Neural progenitor cell (in vitro differentiated cells): ENCODE measurements at regions not wholly inside any gene's neighbourhood (a gene's known extent, or its start where the extent isn't known, plus 50 kb on each side); places are given as distances from the start of the nearest gene placed in this dataset.
A peak's percentile ranks its signal among the peaks of the same experiment; 100 is the strongest.

Experiments used
- DNase-seq: peaks from one replicate; pipeline ENCODE4 v3.0.0-alpha.2; 2016; ENCODE audit warnings: low spot score
- H2AFZ ChIP-seq: fragments of 200-600 bp; sonication (generic); replicated peaks from 2 replicates; pipeline ENCODE4 v1.6.1; 2016; ENCODE audit warnings: antibody characterized with exemption
- H3F3A ChIP-seq: fragments of 200-600 bp; sonication (generic); 2 replicates; pipeline ENCODE4 v1.6.1; 2016; ENCODE audit warnings: antibody characterized with exemption, low read depth
- H3K27ac ChIP-seq: fragments of 200-600 bp; sonication (generic); 2 replicates; pipeline ENCODE4 v1.5.1; 2016; ENCODE audit warnings: mild to moderate bottlenecking
- H3K27me3 ChIP-seq: fragments of 200-600 bp; sonication (generic); 2 replicates; pipeline ENCODE4 v1.6.1; 2016; ENCODE audit warnings: mild to moderate bottlenecking, moderate library complexity
- H3K36me3 ChIP-seq: fragments of 200-600 bp; sonication (generic); 2 replicates; pipeline ENCODE4 v1.5.1; 2016
- H3K4me1 ChIP-seq: fragments of 200-600 bp; sonication (generic); 2 replicates; pipeline ENCODE4 v1.6.1; 2016; ENCODE audit warnings: mixed run types
- H3K4me2 ChIP-seq: fragments of 200-600 bp; sonication (generic); 2 replicates; pipeline ENCODE4 v1.6.1; 2016
- H3K4me3 ChIP-seq: fragments of 200-600 bp; sonication (generic); 2 replicates; pipeline ENCODE4 v1.5.1; 2016
- H3K79me2 ChIP-seq: fragments of 200-600 bp; sonication (generic); 2 replicates; pipeline ENCODE4 v1.6.1; 2016; ENCODE audit warnings: low read depth
- H3K9ac ChIP-seq: fragments of 200-600 bp; sonication (generic); 2 replicates; pipeline ENCODE4 v1.6.1; 2016
- H3K9me3 ChIP-seq: fragments of 200-600 bp; sonication (generic); 2 replicates; pipeline ENCODE4 v1.5.1; 2016; ENCODE audit warnings: low read depth
- H4K20me1 ChIP-seq: fragments of 200-600 bp; sonication (generic); 2 replicates; pipeline ENCODE4 v1.6.1; 2016; ENCODE audit warnings: low read depth
- H3K27ac Mint-ChIP-seq: 3 replicates; pipeline ENCODE4 v1.8.0; 2021; ENCODE audit warnings: mixed read lengths
- H3K27me3 Mint-ChIP-seq: 2 replicates; pipeline ENCODE4 v1.8.0; 2022; ENCODE audit warnings: low read depth, mild to moderate bottlenecking, inconsistent platforms, moderate library complexity, mixed read lengths; ENCODE audit not compliant: insufficient read depth
- H3K36me3 Mint-ChIP-seq: 3 replicates; pipeline ENCODE4 v1.8.0; 2021; ENCODE audit warnings: mixed read lengths
- H3K4me1 Mint-ChIP-seq: 3 replicates; pipeline ENCODE4 v1.8.0; 2021; ENCODE audit warnings: mixed read lengths
- H3K4me3 Mint-ChIP-seq: 3 replicates; pipeline ENCODE4 v1.8.0; 2021; ENCODE audit warnings: mild to moderate bottlenecking, moderate library complexity, mixed read lengths
- H3K9me3 Mint-ChIP-seq: 3 replicates; pipeline ENCODE4 v1.8.0; 2020; ENCODE audit warnings: mixed read lengths
- EZH2 ChIP-seq: fragments of 200-600 bp; sonication (generic); IDR thresholded peaks from 2 replicates; pipeline ENCODE4 v1.6.1; 2017; ENCODE audit warnings: antibody characterized with exemption, mild to moderate bottlenecking, moderate library complexity
- EZH2phosphoT487 ChIP-seq: fragments of 200-600 bp; sonication (generic); IDR thresholded peaks from 2 replicates; pipeline ENCODE4 v1.6.1; 2017; ENCODE audit warnings: antibody characterized with exemption
- TF ChIP-seq, protein P1 (sequence below): fragments of 200-600 bp; sonication (generic); IDR thresholded peaks from 2 replicates; pipeline ENCODE4 v1.5.1; 2017; ENCODE audit warnings: antibody characterized with exemption, mild to moderate bottlenecking

- Histone ChIP-seq H3K27me3 (no peaks in the 10 kb centered on the region), H3K36me3 (no peaks in the 10 kb centered on the region), H3K4me2 (no peak overlapping the region), H3K79me2 (no peaks in the 10 kb centered on the region), H3K27ac (no peak overlapping the region), H3K9ac (no peak overlapping the region), H3K9me3 (no peaks in the 10 kb centered on the region), H3K4me3 (no peak overlapping the region), H2AFZ (no peak overlapping the region), H4K20me1 (no peaks in the 10 kb centered on the region), H3K4me1 (no peaks in the 10 kb centered on the region), H3F3A (no peaks in the 10 kb centered on the region)
- no peak for DNase-seq
- Mint-ChIP-seq H3K9me3 (no peaks in the 10 kb centered on the region), H3K27me3 (peaks cover 3% of the 10 kb centered on the region), H3K4me3 (no peak overlapping the region), H3K4me1 (peaks cover 1% of the 10 kb centered on the region), H3K27ac (no peak overlapping the region), H3K36me3 (no peaks in the 10 kb centered on the region)
- TF ChIP-seq EZH2phosphoT487 = no peak
- TF ChIP-seq, protein P1, sequence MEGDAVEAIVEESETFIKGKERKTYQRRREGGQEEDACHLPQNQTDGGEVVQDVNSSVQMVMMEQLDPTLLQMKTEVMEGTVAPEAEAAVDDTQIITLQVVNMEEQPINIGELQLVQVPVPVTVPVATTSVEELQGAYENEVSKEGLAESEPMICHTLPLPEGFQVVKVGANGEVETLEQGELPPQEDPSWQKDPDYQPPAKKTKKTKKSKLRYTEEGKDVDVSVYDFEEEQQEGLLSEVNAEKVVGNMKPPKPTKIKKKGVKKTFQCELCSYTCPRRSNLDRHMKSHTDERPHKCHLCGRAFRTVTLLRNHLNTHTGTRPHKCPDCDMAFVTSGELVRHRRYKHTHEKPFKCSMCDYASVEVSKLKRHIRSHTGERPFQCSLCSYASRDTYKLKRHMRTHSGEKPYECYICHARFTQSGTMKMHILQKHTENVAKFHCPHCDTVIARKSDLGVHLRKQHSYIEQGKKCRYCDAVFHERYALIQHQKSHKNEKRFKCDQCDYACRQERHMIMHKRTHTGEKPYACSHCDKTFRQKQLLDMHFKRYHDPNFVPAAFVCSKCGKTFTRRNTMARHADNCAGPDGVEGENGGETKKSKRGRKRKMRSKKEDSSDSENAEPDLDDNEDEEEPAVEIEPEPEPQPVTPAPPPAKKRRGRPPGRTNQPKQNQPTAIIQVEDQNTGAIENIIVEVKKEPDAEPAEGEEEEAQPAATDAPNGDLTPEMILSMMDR = no peak
- no peak for TF ChIP-seq EZH2
Measured at GRCh38 chr13:65603160-65603559, 1627.0 kb downstream of the PCDH9 start.

DNA sequence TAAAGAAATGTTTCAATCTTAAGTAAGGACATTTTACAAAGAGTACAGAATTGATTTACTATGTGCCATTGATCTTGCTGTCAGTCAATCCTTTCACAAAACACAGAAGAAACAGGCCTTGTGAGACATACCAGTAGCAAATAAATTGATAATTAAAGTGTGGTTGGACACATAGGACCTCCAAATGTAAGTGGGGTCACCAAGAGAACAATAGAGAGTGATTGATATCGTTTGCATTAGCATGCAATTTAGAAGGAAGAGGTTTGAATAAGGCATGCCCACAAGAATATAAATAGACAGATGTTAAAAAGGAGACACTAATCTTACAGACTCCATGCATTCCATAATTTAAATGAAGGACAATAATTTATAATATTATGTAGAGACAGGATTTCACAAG, 1628.3 kb downstream of the PCDH9 start:
- Mint-ChIP-seq H3K4me1 (peaks cover 4% of the 10 kb centered on the region), H3K9me3 (no peaks in the 10 kb centered on the region), H3K4me3 (no peak overlapping the region), H3K27me3 (peaks cover 3% of the 10 kb centered on the region), H3K27ac (no peak overlapping the region), H3K36me3 (no peaks in the 10 kb centered on the region)
- no peaks in the 10 kb centered on the region for H3K79me2 ChIP-seq
- H3K27me3 ChIP-seq = no peaks in the 10 kb centered on the region
- no peak overlapping the region for H3K9ac ChIP-seq
- H3K4me1 ChIP-seq = no peaks in the 10 kb centered on the region
- no peak overlapping the region for H3K4me2 ChIP-seq
- H2AFZ ChIP-seq = no peak overlapping the region
- no peak for TF ChIP-seq EZH2phosphoT487
- TF ChIP-seq EZH2 = no peak
- no peaks in the 10 kb centered on the region for H3F3A ChIP-seq
- H4K20me1 ChIP-seq = no peaks in the 10 kb centered on the region
- H3K36me3 ChIP-seq = no peaks in the 10 kb centered on the region
- no peak for DNase-seq
- H3K4me3 ChIP-seq = no peak overlapping the region
- no peak overlapping the region for H3K27ac ChIP-seq
- no peaks in the 10 kb centered on the region for H3K9me3 ChIP-seq

DNA sequence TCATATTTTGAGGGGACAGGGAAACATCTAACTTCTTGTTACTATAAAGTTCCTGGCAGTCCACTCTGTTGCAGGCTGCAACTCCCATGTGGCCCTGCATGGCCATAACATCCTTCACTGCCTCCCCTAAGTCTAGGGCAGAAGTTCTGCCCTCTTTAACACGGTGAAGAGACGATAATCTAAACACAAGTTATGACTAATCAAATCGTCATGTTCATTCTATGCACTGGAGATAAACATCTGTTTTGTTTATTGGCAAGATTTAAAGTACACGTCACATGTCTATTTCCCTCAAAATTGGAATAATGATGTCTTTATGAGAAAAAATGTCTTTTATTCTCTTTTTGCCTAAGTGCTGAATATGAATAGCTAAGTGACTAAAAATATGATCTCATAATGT, 1629.4 kb downstream of the PCDH9 start:
- Histone ChIP-seq H3K36me3 (no peaks in the 10 kb centered on the region), H3K4me1 (no peaks in the 10 kb centered on the region), H3K4me2 (no peak overlapping the region), H3F3A (no peaks in the 10 kb centered on the region), H4K20me1 (no peaks in the 10 kb centered on the region), H3K9me3 (no peaks in the 10 kb centered on the region), H3K4me3 (no peak overlapping the region), H2AFZ (no peak overlapping the region), H3K27ac (no peak overlapping the region), H3K27me3 (no peaks in the 10 kb centered on the region), H3K79me2 (no peaks in the 10 kb centered on the region), H3K9ac (no peak overlapping the region)
- Mint-ChIP-seq H3K27ac (no peak overlapping the region), H3K36me3 (no peaks in the 10 kb centered on the region), H3K4me1 (peaks cover 4% of the 10 kb centered on the region), H3K27me3 (peaks cover 3% of the 10 kb centered on the region), H3K4me3 (no peak overlapping the region), H3K9me3 (no peaks in the 10 kb centered on the region)
- no peak for DNase-seq
- TF ChIP-seq, protein P1 = no peak

- H3K36me3 ChIP-seq = no peaks in the 10 kb centered on the region
- no peak overlapping the region for H3K9ac ChIP-seq
- H2AFZ ChIP-seq = no peak overlapping the region
- H3K9me3 Mint-ChIP-seq = no peaks in the 10 kb centered on the region
- H3K4me1 Mint-ChIP-seq = peaks cover 4% of the 10 kb centered on the region
- H3K79me2 ChIP-seq = no peaks in the 10 kb centered on the region
- no peak overlapping the region for H3K27ac Mint-ChIP-seq
- TF ChIP-seq, protein P1 = no peak
- no peak for TF ChIP-seq EZH2
- no peak for TF ChIP-seq EZH2phosphoT487
- H3K27ac ChIP-seq = no peak overlapping the region
- H3K27me3 ChIP-seq = no peaks in the 10 kb centered on the region
- H3F3A ChIP-seq = no peaks in the 10 kb centered on the region
- H3K4me1 ChIP-seq = no peaks in the 10 kb centered on the region
- no peaks in the 10 kb centered on the region for H3K27me3 Mint-ChIP-seq
- no peaks in the 10 kb centered on the region for H3K36me3 Mint-ChIP-seq
- H3K4me2 ChIP-seq = no peak overlapping the region
- no peaks in the 10 kb centered on the region for H4K20me1 ChIP-seq
- no peaks in the 10 kb centered on the region for H3K9me3 ChIP-seq
- no peak overlapping the region for H3K4me3 Mint-ChIP-seq
- H3K4me3 ChIP-seq = no peak overlapping the region
- peak; percentile 4 for DNase-seq
Measured at GRCh38 chr13:65597839-65598818, 1632.0 kb downstream of the PCDH9 start.
